ENCODE measurements at regions not wholly inside any gene's neighbourhood (a gene's known extent, or its start where the extent isn't known, plus 50 kb on each side); places are given as distances from the start of the nearest gene placed in this dataset.

- no peak overlapping the region for H2AFZ ChIP-seq (ENCODE audit: low read length)
Observed at GRCh38 chr3:31244929-31245817, 287.6 kb upstream of the STT3B start.

More at GRCh38 chr3:31244929-31245817, 287.6 kb upstream of the STT3B start:
- Histone ChIP-seq H2BK120ac (ENCODE audit: low read depth, low read length, poor library complexity, severe bottlenecking) (no peak overlapping the region), H2BK15ac (ENCODE audit: low read depth, low read length) (no peak overlapping the region), H4K8ac (replicated peaks; ENCODE audit: insufficient read length, low read depth, low read length) (no peak overlapping the region), H3K79me1 (ENCODE audit: insufficient read depth, low read depth, low read length, poor library complexity, severe bottlenecking) (no peaks in the 10 kb centered on the region), H3K14ac (ENCODE audit: insufficient read depth, low read length) (no peak overlapping the region), H4K91ac (ENCODE audit: insufficient read length, low read depth, low read length) (no peak overlapping the region), H2BK5ac (ENCODE audit: insufficient read length, low read length) (no peak overlapping the region), H3K27ac (ENCODE audit: insufficient read length, low read depth, low read length) (no peak overlapping the region), H3K4me2 (ENCODE audit: insufficient read depth, insufficient read length, low read length) (no peak overlapping the region), H3K4ac (ENCODE audit: low read depth, low read length) (no peak overlapping the region), H4K5ac (ENCODE audit: insufficient read length, low read depth, low read length) (no peak overlapping the region), H3K56ac (ENCODE audit: insufficient read length, low read depth, low read length) (no peak overlapping the region), H3K9me3 (ENCODE audit: control insufficient read depth, low read depth, low read length) (no peaks in the 10 kb centered on the region), H3T11ph (ENCODE audit: low read length) (no peak overlapping the region), H2BK20ac (ENCODE audit: low read depth, low read length, poor library complexity, severe bottlenecking) (no peak overlapping the region), H2AK5ac (ENCODE audit: insufficient read length, low read length) (no peak overlapping the region), H2BK12ac (ENCODE audit: insufficient read length, low read depth, low read length) (no peak overlapping the region), H3K79me2 (ENCODE audit: insufficient read depth, low read length) (no peaks in the 10 kb centered on the region), H4K20me1 (ENCODE audit: control insufficient read depth, insufficient read depth, insufficient read length) (no peaks in the 10 kb centered on the region), H3K4me1 (ENCODE audit: insufficient read depth, low read length) (peaks cover 3% of the 10 kb centered on the region; the same call in 1 of the 2 replicates), H3K27me3 (ENCODE audit: insufficient read depth, low read length) (no peaks in the 10 kb centered on the region), H3K9ac (ENCODE audit: extremely low read depth, insufficient read length, low read length) (no peak overlapping the region), H3K23ac (ENCODE audit: insufficient read length, low read depth, low read length) (no peak overlapping the region), H3K18ac (ENCODE audit: insufficient read length, low read depth, low read length) (no peak overlapping the region), H3K23me2 (ENCODE audit: insufficient read length, low read depth, low read length, poor library complexity, severe bottlenecking) (no peaks in the 10 kb centered on the region)
- H3K4me1 Mint-ChIP-seq = peaks cover 20 to 22% of the 10 kb centered on the region in 2 experiments
- no peaks in the 10 kb centered on the region for H3K36me3 Mint-ChIP-seq (ENCODE audit: insufficient read depth in 1 of 3, low read depth in 3 of 3)
- no CpG with 5 or more reads among the region's 6 CpGs for WGBS (ENCODE audit: extremely low coverage, insufficient read length, low lambda C conversion rate)
- TF ChIP-seq CTCF (conservative IDR thresholded peaks at IDR 0.05) = no peak
- no peak overlapping the region; a peak in 1 of 7 replicates for H3K27ac Mint-ChIP-seq
- H3K9me3 Mint-ChIP-seq = no peaks in the 10 kb centered on the region
- no peak overlapping the region for H3K4me3 Mint-ChIP-seq
- no peak for DNase-seq
- H3K27me3 Mint-ChIP-seq (ENCODE audit: low read depth) = no peaks in the 10 kb centered on the region
